ENCODE measurements at regions not wholly inside any gene's neighbourhood (a gene's known extent, or its start where the extent isn't known, plus 50 kb on each side); places are given as distances from the start of the nearest gene placed in this dataset.

DNA sequence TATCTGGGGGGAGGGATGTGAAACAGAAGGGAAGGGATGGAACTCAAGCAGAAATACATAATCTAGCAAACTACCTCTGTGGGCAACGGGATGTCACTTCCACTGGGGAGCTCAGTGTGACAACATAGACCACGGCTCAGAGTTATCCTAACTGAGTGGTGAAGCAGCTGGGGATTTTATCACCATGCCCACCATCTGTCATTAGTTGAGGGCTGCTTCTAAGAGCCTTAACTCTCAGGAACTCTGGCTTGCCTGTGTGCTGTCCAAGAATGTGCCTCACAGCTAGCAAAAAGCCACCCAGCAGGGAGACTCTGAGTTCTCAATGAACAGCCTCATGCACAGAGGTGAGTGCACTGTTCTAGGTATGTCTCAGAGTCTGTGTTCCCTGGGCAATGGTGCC, 90.6 kb upstream of the CXCL14 start:
- Histone ChIP-seq H3K27ac (ENCODE audit: low read depth, low read length) (no peak overlapping the region), H3K9me3 (ENCODE audit: control insufficient read depth, insufficient read depth, low read length) (no peaks in the 10 kb centered on the region), H3K4me3 (ENCODE audit: low read depth, low read length) (no peak overlapping the region), H3K27me3 (ENCODE audit: control insufficient read depth, insufficient read depth, low read length) (no peaks in the 10 kb centered on the region)
- CTCF ChIA-PET = no interaction called here
- no peak for DNase-seq (ENCODE audit: low read depth, low spot score)
- POLR2A ChIA-PET = no interaction called here
- no peak for TF ChIP-seq CTCF (IDR thresholded peaks at IDR 0.05; ENCODE audit: low read depth, low read length)

- no peak for DNase-seq (ENCODE audit: low read depth, low spot score)
- no peak for TF ChIP-seq CTCF (IDR thresholded peaks at IDR 0.05; ENCODE audit: low read depth, low read length)
- Histone ChIP-seq H3K27ac (ENCODE audit: low read depth, low read length) (no peak overlapping the region), H3K27me3 (ENCODE audit: control insufficient read depth, insufficient read depth, low read length) (no peaks in the 10 kb centered on the region), H3K4me3 (ENCODE audit: low read depth, low read length) (no peak overlapping the region), H3K9me3 (ENCODE audit: control insufficient read depth, insufficient read depth, low read length) (no peaks in the 10 kb centered on the region)
- ChIA-PET CTCF (no interaction called here), POLR2A (no interaction called here)
Measured at GRCh38 chr5:135667673-135668072, 88.9 kb upstream of the CXCL14 start.

- H3K4me3 ChIP-seq (ENCODE audit: low read depth, low read length) = no peak overlapping the region
- no peaks in the 10 kb centered on the region for H3K9me3 ChIP-seq (ENCODE audit: control insufficient read depth, insufficient read depth, low read length)
- DNase-seq (ENCODE audit: low read depth, low spot score) = no peak
- no peaks in the 10 kb centered on the region for H3K27me3 ChIP-seq (ENCODE audit: control insufficient read depth, insufficient read depth, low read length)
- no peak for TF ChIP-seq CTCF (IDR thresholded peaks at IDR 0.05; ENCODE audit: low read depth, low read length)
- POLR2A ChIA-PET = no interaction called here
- no peak overlapping the region for H3K27ac ChIP-seq (ENCODE audit: low read depth, low read length)
- CTCF ChIA-PET = no interaction called here
Measured at GRCh38 chr5:135667204-135667603, 88.4 kb upstream of the CXCL14 start.

DNA sequence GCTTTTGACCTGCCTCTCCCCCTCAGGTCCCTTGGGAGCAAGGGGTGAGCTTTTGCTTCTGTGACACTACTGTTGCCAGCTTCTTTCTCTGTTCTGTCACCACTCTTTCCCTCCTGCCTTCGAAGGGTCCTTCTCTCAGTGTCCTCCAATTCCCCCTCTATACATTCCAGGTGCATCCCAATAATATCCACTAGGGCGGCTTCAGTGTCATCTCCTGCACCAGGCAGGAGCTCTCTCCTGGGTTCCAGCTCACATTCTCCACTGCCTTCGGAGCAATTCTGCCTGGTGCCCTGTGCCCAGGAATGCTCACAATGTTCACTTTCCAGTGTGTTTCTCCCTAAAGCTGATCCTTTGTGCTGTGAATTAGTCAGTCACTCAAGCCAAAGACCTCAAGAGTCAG, 83.9 kb upstream of the CXCL14 start:
- no peak for DNase-seq (ENCODE audit: low read depth, low spot score)
- no peak for TF ChIP-seq CTCF (IDR thresholded peaks at IDR 0.05; ENCODE audit: low read depth, low read length)
- no peak overlapping the region for H3K27ac ChIP-seq (ENCODE audit: low read depth, low read length)
- no peak overlapping the region for H3K4me3 ChIP-seq (ENCODE audit: low read depth, low read length)
- ChIA-PET POLR2A (no interaction called here), CTCF (no interaction called here)
- H3K27me3 ChIP-seq (ENCODE audit: control insufficient read depth, insufficient read depth, low read length) = no peaks in the 10 kb centered on the region
- no peaks in the 10 kb centered on the region for H3K9me3 ChIP-seq (ENCODE audit: control insufficient read depth, insufficient read depth, low read length)

DNA sequence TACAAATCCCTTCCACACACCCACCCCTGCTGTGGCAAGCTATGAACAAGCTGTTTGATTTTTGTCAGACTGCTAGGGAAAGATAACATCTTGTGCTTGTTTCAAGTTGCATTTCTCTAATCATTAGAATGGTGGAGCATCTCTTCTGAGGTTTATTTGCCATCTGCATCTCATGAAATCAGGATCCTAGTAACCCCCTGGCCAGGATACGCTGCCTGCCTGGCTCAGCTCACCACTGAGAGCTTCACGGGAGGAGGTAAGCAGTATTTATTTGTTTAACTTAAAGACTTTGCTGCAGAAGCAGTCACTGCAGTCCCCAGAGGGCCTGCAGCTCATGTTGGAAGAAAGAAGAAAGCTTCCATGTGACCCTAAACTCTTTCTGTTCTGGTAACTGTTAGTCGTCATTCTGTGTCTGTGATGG, 83.3 kb upstream of the CXCL14 start:
- Histone ChIP-seq H3K27me3 (ENCODE audit: control insufficient read depth, insufficient read depth, low read length) (no peaks in the 10 kb centered on the region), H3K9me3 (ENCODE audit: control insufficient read depth, insufficient read depth, low read length) (no peaks in the 10 kb centered on the region), H3K4me3 (ENCODE audit: low read depth, low read length) (no peak overlapping the region), H3K27ac (ENCODE audit: low read depth, low read length) (no peak overlapping the region)
- POLR2A ChIA-PET = no interaction called here
- no peak for DNase-seq (ENCODE audit: low read depth, low spot score)
- CTCF ChIA-PET = no interaction called here
- TF ChIP-seq CTCF (IDR thresholded peaks at IDR 0.05; ENCODE audit: low read depth, low read length) = no peak

All from AG04450 (cell line).